ENCODE measurements at regions not wholly inside any gene's neighbourhood (a gene's known extent, or its start where the extent isn't known, plus 50 kb on each side); places are given as distances from the start of the nearest gene placed in this dataset.

DNA sequence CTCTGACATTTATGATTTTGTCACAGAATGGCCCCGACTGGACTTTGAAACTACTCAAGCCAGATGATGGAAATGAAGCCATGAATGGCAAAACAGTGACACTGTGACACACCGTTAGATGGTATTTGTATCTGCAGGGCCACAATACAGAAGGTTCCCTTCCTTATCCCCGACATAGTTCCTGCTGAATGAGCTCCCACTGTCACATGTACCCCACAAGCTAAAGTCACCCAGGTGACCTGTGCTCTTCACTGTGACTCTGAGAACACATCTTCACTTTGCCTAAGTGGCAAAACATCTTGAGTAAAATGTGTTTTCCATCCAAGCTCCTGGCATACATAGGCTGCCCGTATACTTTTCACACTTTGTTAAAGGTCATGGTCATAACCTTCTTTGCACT is 89.5 kb downstream of the LSM5 start:
- Histone ChIP-seq H3K9me3 (no peaks in the 10 kb centered on the region), H3K36me3 (no peaks in the 10 kb centered on the region), H3K27ac (no peak overlapping the region), H3K27me3 (no peaks in the 10 kb centered on the region), H3K4me1 (no peaks in the 10 kb centered on the region), H3K4me3 (no peak overlapping the region)
- intact Hi-C loops (cut with DNase I; ENCODE audit: low total_unique reads): no loop called here
- no peak for TF ChIP-seq POLR2A (IDR thresholded peaks at IDR 0.05)
- TF ChIP-seq, protein P1, sequence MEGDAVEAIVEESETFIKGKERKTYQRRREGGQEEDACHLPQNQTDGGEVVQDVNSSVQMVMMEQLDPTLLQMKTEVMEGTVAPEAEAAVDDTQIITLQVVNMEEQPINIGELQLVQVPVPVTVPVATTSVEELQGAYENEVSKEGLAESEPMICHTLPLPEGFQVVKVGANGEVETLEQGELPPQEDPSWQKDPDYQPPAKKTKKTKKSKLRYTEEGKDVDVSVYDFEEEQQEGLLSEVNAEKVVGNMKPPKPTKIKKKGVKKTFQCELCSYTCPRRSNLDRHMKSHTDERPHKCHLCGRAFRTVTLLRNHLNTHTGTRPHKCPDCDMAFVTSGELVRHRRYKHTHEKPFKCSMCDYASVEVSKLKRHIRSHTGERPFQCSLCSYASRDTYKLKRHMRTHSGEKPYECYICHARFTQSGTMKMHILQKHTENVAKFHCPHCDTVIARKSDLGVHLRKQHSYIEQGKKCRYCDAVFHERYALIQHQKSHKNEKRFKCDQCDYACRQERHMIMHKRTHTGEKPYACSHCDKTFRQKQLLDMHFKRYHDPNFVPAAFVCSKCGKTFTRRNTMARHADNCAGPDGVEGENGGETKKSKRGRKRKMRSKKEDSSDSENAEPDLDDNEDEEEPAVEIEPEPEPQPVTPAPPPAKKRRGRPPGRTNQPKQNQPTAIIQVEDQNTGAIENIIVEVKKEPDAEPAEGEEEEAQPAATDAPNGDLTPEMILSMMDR (IDR thresholded peaks at IDR 0.05): no peak
- no peak for DNase-seq

- no peaks in the 10 kb centered on the region for H3K9me3 ChIP-seq
- H3K27me3 ChIP-seq: no peaks in the 10 kb centered on the region
- no peaks in the 10 kb centered on the region for H3K36me3 ChIP-seq
- TF ChIP-seq, protein P1 (IDR thresholded peaks at IDR 0.05): no peak
- TF ChIP-seq POLR2A (IDR thresholded peaks at IDR 0.05): no peak
- no peak overlapping the region for H3K27ac ChIP-seq
- no peak for DNase-seq
- no peaks in the 10 kb centered on the region for H3K4me1 ChIP-seq
- intact Hi-C loops (cut with DNase I; ENCODE audit: low total_unique reads): no loop called here
- H3K4me3 ChIP-seq: no peak overlapping the region
Measured at GRCh38 chr7:32399311-32399710, 90.9 kb downstream of the LSM5 start.

- TF ChIP-seq POLR2A (IDR thresholded peaks at IDR 0.05): no peak
- TF ChIP-seq, protein P1 (IDR thresholded peaks at IDR 0.05): no peak
- no peak for DNase-seq
- intact Hi-C loops (cut with DNase I; ENCODE audit: low total_unique reads): no loop called here
- H3K4me3 ChIP-seq: no peak overlapping the region
- no peaks in the 10 kb centered on the region for H3K27me3 ChIP-seq
- H3K36me3 ChIP-seq: no peaks in the 10 kb centered on the region
- no peak overlapping the region for H3K27ac ChIP-seq
- no peaks in the 10 kb centered on the region for H3K9me3 ChIP-seq
- no peaks in the 10 kb centered on the region for H3K4me1 ChIP-seq
Measured at GRCh38 chr7:32395168-32395567, 95.0 kb downstream of the LSM5 start.

DNA sequence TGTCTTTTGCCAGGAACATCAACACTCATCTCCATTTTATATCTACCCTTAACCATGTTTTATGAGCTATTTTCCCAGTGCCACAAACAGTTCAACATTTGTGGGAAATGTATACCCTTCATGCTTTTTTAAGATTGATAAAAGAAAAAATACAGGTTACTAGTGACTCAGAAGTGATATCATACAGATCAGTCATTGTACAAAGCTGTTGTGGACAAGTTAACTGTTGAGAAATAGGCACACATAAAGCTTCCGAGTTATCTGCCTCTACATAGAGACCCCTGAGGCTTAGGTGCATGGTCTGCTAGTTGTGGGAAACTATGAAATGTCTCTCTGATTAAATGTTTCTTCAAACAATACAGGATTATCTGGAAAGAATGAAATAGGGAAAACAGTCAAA is 96.3 kb downstream of the LSM5 start:
- Histone ChIP-seq H3K9me3 (no peaks in the 10 kb centered on the region), H3K27ac (no peak overlapping the region), H3K4me1 (no peaks in the 10 kb centered on the region), H3K36me3 (no peaks in the 10 kb centered on the region), H3K4me3 (no peak overlapping the region), H3K27me3 (no peaks in the 10 kb centered on the region)
- no peak for DNase-seq
- TF ChIP-seq POLR2A (IDR thresholded peaks at IDR 0.05): no peak
- TF ChIP-seq, protein P1 (IDR thresholded peaks at IDR 0.05): no peak
- intact Hi-C loops (cut with DNase I; ENCODE audit: low total_unique reads): no loop called here

DNA sequence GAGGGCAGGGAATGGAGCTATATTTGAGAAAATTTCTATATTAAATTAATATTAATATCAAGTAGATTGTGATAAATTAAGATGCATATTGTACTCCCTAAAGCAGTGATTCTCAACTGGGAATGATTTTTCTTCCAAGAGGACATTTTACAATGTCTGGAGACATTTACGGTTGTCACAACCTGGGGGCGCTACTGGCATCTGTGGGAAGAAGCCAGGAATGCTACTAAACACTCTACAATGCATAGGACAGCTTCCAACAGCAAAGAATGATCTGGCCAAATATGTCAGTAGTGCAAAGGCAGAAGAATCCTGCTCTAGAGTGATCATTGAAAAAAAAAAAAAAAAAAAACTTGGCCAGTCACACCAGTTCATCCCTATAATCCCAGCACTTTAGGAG is 100.0 kb downstream of the LSM5 start:
- DNase-seq: no peak
- Histone ChIP-seq H3K36me3 (no peaks in the 10 kb centered on the region), H3K27ac (no peak overlapping the region), H3K4me3 (no peak overlapping the region), H3K4me1 (no peaks in the 10 kb centered on the region), H3K27me3 (no peaks in the 10 kb centered on the region), H3K9me3 (no peaks in the 10 kb centered on the region)
- TF ChIP-seq POLR2A (IDR thresholded peaks at IDR 0.05): no peak
- TF ChIP-seq, protein P1 (IDR thresholded peaks at IDR 0.05): no peak
- intact Hi-C loops (cut with DNase I; ENCODE audit: low total_unique reads): no loop called here

Measured in uterus (tissue), 3 donors.